H9 (cell line): ENCODE measurements at regions not wholly inside any gene's neighbourhood (a gene's known extent, or its start where the extent isn't known, plus 50 kb on each side); places are given as distances from the start of the nearest gene placed in this dataset.

Source experiments
- DNase-seq: peaks from one replicate; pipeline ENCODE4 v3.0.0-alpha.2; 2017
- H2AFZ ChIP-seq: one replicate; pipeline ENCODE4 v1.6.1; 2013; ENCODE audit warnings: mild to moderate bottlenecking, low read length, control low read depth, moderate library complexity
- H2AK5ac ChIP-seq: 2 replicates; pipeline ENCODE4 v1.6.1; 2013; ENCODE audit warnings: low read length, control low read depth, mixed read lengths; ENCODE audit not compliant: insufficient read length
- H2BK120ac ChIP-seq: one replicate; pipeline ENCODE4 v1.6.1; 2013; ENCODE audit warnings: low read depth, mild to moderate bottlenecking, low read length, control low read depth, inconsistent platforms; ENCODE audit not compliant: poor library complexity, severe bottlenecking
- H2BK12ac ChIP-seq: 2 replicates; pipeline ENCODE4 v1.6.1; 2013; ENCODE audit warnings: low read length, control low read depth, mixed read lengths, low read depth; ENCODE audit not compliant: insufficient read length
- H2BK15ac ChIP-seq: 2 replicates; pipeline ENCODE4 v1.6.1; 2013; ENCODE audit warnings: low read depth, low read length, control low read depth
- H2BK20ac ChIP-seq: one replicate; pipeline ENCODE4 v1.6.1; 2013; ENCODE audit warnings: low read depth, mild to moderate bottlenecking, low read length, control low read depth, inconsistent platforms; ENCODE audit not compliant: poor library complexity, severe bottlenecking
- H2BK5ac ChIP-seq: 2 replicates; pipeline ENCODE4 v1.6.1; 2013; ENCODE audit warnings: low read length, control low read depth, mixed read lengths; ENCODE audit not compliant: insufficient read length
- H3K14ac ChIP-seq: 2 replicates; pipeline ENCODE4 v1.6.1; 2013; ENCODE audit warnings: low read length, control low read depth; ENCODE audit not compliant: insufficient read depth
- H3K18ac ChIP-seq: 2 replicates; pipeline ENCODE4 v1.6.1; 2013; ENCODE audit warnings: low read depth, mild to moderate bottlenecking, mixed read lengths, low read length, control low read depth; ENCODE audit not compliant: insufficient read length
- H3K23ac ChIP-seq: 2 replicates; pipeline ENCODE4 v1.6.1; 2013; ENCODE audit warnings: low read length, control low read depth, mixed read lengths, low read depth; ENCODE audit not compliant: insufficient read length
- H3K23me2 ChIP-seq: 2 replicates; pipeline ENCODE4 v1.6.1; 2013; ENCODE audit warnings: low read depth, mild to moderate bottlenecking, mixed read lengths, low read length, control low read depth; ENCODE audit not compliant: insufficient read length, poor library complexity, severe bottlenecking
- H3K27ac ChIP-seq: 2 replicates; pipeline ENCODE4 v1.5.1; 2013; ENCODE audit warnings: low read length, control low read depth, mixed read lengths, low read depth; ENCODE audit not compliant: insufficient read length
- H3K27me3 ChIP-seq: 2 replicates; pipeline ENCODE4 v1.6.1; 2013; ENCODE audit warnings: low read length, control low read depth, inconsistent platforms; ENCODE audit not compliant: insufficient read depth
- H3K4ac ChIP-seq: 2 replicates; pipeline ENCODE4 v1.6.1; 2013; ENCODE audit warnings: low read depth, mild to moderate bottlenecking, control low read depth, inconsistent platforms, low read length, moderate library complexity
- H3K4me1 ChIP-seq: 2 replicates; pipeline ENCODE4 v1.6.1; 2013; ENCODE audit warnings: low read length, control low read depth, inconsistent platforms; ENCODE audit not compliant: insufficient read depth
- H3K4me2 ChIP-seq: 2 replicates; pipeline ENCODE4 v1.6.1; 2013; ENCODE audit warnings: low read length, control low read depth, mixed read lengths; ENCODE audit not compliant: insufficient read length, insufficient read depth
- H3K56ac ChIP-seq: 2 replicates; pipeline ENCODE4 v1.6.1; 2013; ENCODE audit warnings: low read depth, mild to moderate bottlenecking, mixed read lengths, low read length, control low read depth; ENCODE audit not compliant: insufficient read length
- H3K79me1 ChIP-seq: 2 replicates; pipeline ENCODE4 v1.6.1; 2013; ENCODE audit warnings: low read depth, mild to moderate bottlenecking, moderate library complexity, low read length, control low read depth, inconsistent platforms; ENCODE audit not compliant: insufficient read depth, poor library complexity, severe bottlenecking
- H3K79me2 ChIP-seq: 2 replicates; pipeline ENCODE4 v1.6.1; 2013; ENCODE audit warnings: low read length, control low read depth, inconsistent platforms; ENCODE audit not compliant: insufficient read depth
- H3K9ac ChIP-seq: 2 replicates; pipeline ENCODE4 v1.6.1; 2013; ENCODE audit warnings: low read length, control low read depth, mixed read lengths; ENCODE audit not compliant: insufficient read length; ENCODE audit errors: extremely low read depth
- H3K9me3 ChIP-seq: one replicate; pipeline ENCODE4 v1.6.1; 2013; ENCODE audit warnings: low read depth, low read length, inconsistent platforms; ENCODE audit not compliant: control insufficient read depth
- H3T11ph ChIP-seq: one replicate; pipeline ENCODE4 v1.6.1; 2013; ENCODE audit warnings: mild to moderate bottlenecking, low read length, control low read depth, inconsistent platforms
- H4K20me1 ChIP-seq: one replicate; pipeline ENCODE4 v1.6.1; 2013; ENCODE audit not compliant: control insufficient read depth, insufficient read length, insufficient read depth
- H4K5ac ChIP-seq: 2 replicates; pipeline ENCODE4 v1.6.1; 2013; ENCODE audit warnings: low read depth, mild to moderate bottlenecking, mixed read lengths, low read length, control low read depth; ENCODE audit not compliant: insufficient read length
- H4K8ac ChIP-seq: replicated peaks from 2 replicates; pipeline ENCODE4 v1.6.1; 2013; ENCODE audit warnings: low read length, control low read depth, mixed read lengths, low read depth; ENCODE audit not compliant: insufficient read length
- H4K91ac ChIP-seq: 2 replicates; pipeline ENCODE4 v1.6.1; 2013; ENCODE audit warnings: low read depth, mild to moderate bottlenecking, moderate library complexity, mixed read lengths, low read length, control low read depth; ENCODE audit not compliant: insufficient read length
- H3K27ac Mint-ChIP-seq, 3 experiments: 2 replicates in 2 of 3; 3 replicates in 1 of 3; pipeline ENCODE4 v1.8.0; 2020 to 2021; ENCODE audit warnings: mixed read lengths in 3 of 3, mild to moderate bottlenecking in 1 of 3, moderate library complexity in 1 of 3
- H3K27me3 Mint-ChIP-seq: 2 replicates; pipeline ENCODE4 v1.8.0; 2021; ENCODE audit warnings: low read depth, mild to moderate bottlenecking, moderate library complexity, mixed read lengths
- H3K36me3 Mint-ChIP-seq, 3 experiments: 2 replicates in 2 of 3; 3 replicates in 1 of 3; pipeline ENCODE4 v1.8.0; 2020 to 2021; ENCODE audit warnings: low read depth in 3 of 3, mixed read lengths in 3 of 3; ENCODE audit not compliant: insufficient read depth in 1 of 3
- H3K4me1 Mint-ChIP-seq, 2 experiments: 2 replicates each; pipeline ENCODE4 v1.8.0; 2020; ENCODE audit warnings: mixed read lengths in 2 of 2
- H3K4me3 Mint-ChIP-seq, 2 experiments: 2 replicates in 1 of 2; 3 replicates in 1 of 2; pipeline ENCODE4 v1.8.0; 2020 to 2021; ENCODE audit warnings: mild to moderate bottlenecking in 2 of 2, mixed read lengths in 2 of 2, moderate library complexity in 1 of 2
- H3K9me3 Mint-ChIP-seq, 2 experiments: 2 replicates in 1 of 2; 3 replicates in 1 of 2; pipeline ENCODE4 v1.8.0; 2020; ENCODE audit warnings: mild to moderate bottlenecking in 2 of 2, mixed read lengths in 2 of 2, moderate library complexity in 1 of 2
- WGBS: extraction: QIAGEN DNeasy Blood & Tissue Kit; methylation state at CpG from one replicate; pipeline ENCODE4 v1.1.7; 2013; ENCODE audit warnings: missing lambda C conversion rate, low lambda C conversion rate, mixed read lengths; ENCODE audit not compliant: insufficient read length; ENCODE audit errors: extremely low coverage; 5-methylcytosine and 5-hydroxymethylcytosine counted together
- TF ChIP-seq, protein P1 (sequence below): fragments of 200-600 bp; sonication (generic); conservative IDR thresholded peaks from 3 replicates; pipeline ENCODE4 v1.8.0; 2021; ENCODE audit warnings: antibody characterized with exemption, mild to moderate bottlenecking

GRCh38 chr15:96123028-96123400 lies 207.5 kb upstream of the NR2F2 start:
- WGBS: no CpG with 5 or more reads among the region's 7 CpGs
- H3K27ac Mint-ChIP-seq: no peak overlapping the region

More at GRCh38 chr15:96123028-96123400, 207.5 kb upstream of the NR2F2 start:
- TF ChIP-seq, protein P1, sequence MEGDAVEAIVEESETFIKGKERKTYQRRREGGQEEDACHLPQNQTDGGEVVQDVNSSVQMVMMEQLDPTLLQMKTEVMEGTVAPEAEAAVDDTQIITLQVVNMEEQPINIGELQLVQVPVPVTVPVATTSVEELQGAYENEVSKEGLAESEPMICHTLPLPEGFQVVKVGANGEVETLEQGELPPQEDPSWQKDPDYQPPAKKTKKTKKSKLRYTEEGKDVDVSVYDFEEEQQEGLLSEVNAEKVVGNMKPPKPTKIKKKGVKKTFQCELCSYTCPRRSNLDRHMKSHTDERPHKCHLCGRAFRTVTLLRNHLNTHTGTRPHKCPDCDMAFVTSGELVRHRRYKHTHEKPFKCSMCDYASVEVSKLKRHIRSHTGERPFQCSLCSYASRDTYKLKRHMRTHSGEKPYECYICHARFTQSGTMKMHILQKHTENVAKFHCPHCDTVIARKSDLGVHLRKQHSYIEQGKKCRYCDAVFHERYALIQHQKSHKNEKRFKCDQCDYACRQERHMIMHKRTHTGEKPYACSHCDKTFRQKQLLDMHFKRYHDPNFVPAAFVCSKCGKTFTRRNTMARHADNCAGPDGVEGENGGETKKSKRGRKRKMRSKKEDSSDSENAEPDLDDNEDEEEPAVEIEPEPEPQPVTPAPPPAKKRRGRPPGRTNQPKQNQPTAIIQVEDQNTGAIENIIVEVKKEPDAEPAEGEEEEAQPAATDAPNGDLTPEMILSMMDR: no peak
- no peak overlapping the region for H2AK5ac ChIP-seq
- no peak overlapping the region for H4K91ac ChIP-seq
- no peak overlapping the region for H4K8ac ChIP-seq
- no peaks in the 10 kb centered on the region for H4K20me1 ChIP-seq
- H3K79me1 ChIP-seq: no peaks in the 10 kb centered on the region
- H3K36me3 Mint-ChIP-seq: no peaks in the 10 kb centered on the region; a peak in 1 of 7 replicates
- no peak overlapping the region for H2BK20ac ChIP-seq
- no peak overlapping the region for H3K14ac ChIP-seq
- peaks cover 5 to 6% of the 10 kb centered on the region in 2 experiments for H3K4me1 Mint-ChIP-seq
- no peak overlapping the region for H2BK5ac ChIP-seq
- H3K56ac ChIP-seq: no peak overlapping the region
- no peak overlapping the region for H2BK15ac ChIP-seq
- H2BK120ac ChIP-seq: no peak overlapping the region
- H3K9me3 Mint-ChIP-seq: no peaks in the 10 kb centered on the region
- H3K4ac ChIP-seq: no peak overlapping the region
- no peak overlapping the region for H3T11ph ChIP-seq
- no peaks in the 10 kb centered on the region for H3K27me3 ChIP-seq
- H3K79me2 ChIP-seq: no peaks in the 10 kb centered on the region
- H3K4me1 ChIP-seq: no peaks in the 10 kb centered on the region
- peaks cover 14% of the 10 kb centered on the region for H3K27me3 Mint-ChIP-seq
- DNase-seq: no peak
- no peak overlapping the region for H2BK12ac ChIP-seq
- no peak overlapping the region for H3K4me3 Mint-ChIP-seq
- H3K4me2 ChIP-seq: no peak overlapping the region
- no peak overlapping the region for H4K5ac ChIP-seq
- no peaks in the 10 kb centered on the region for H3K23me2 ChIP-seq
- H3K23ac ChIP-seq: no peak overlapping the region
- H3K18ac ChIP-seq: no peak overlapping the region
- H2AFZ ChIP-seq: no peak overlapping the region
- no peak overlapping the region for H3K27ac ChIP-seq
- no peaks in the 10 kb centered on the region for H3K9me3 ChIP-seq
- H3K9ac ChIP-seq: no peak overlapping the region
